GM23338 (cell line): ENCODE measurements at regions not wholly inside any gene's neighbourhood (a gene's known extent, or its start where the extent isn't known, plus 50 kb on each side); places are given as distances from the start of the nearest gene placed in this dataset.

Source experiments
- ATAC-seq: fragments of 200-7000 bp; cut with Tn5 transposase; 3 replicates; pipeline ENCODE4 v1.9.1; 2020
- DNase-seq: peaks from one replicate; pipeline ENCODE4 v3.0.0-alpha.2; 2015; ENCODE audit warnings: low spot score
- H2AFZ ChIP-seq: fragments of 200-600 bp; sonication (generic); 2 replicates; pipeline ENCODE4 v1.8.0; 2016; ENCODE audit warnings: antibody characterized with exemption, mild to moderate bottlenecking, moderate library complexity
- H3F3A ChIP-seq: fragments of 200-600 bp; sonication (generic); replicated peaks from 2 replicates; pipeline ENCODE4 v1.8.0; 2017; ENCODE audit warnings: antibody characterized with exemption, mixed run types, low read depth
- H3K27ac ChIP-seq: fragments of 200-600 bp; sonication (generic); 2 replicates; pipeline ENCODE4 v1.6.1; 2016; ENCODE audit warnings: low read depth
- H3K27me3 ChIP-seq: fragments of 200-600 bp; sonication (generic); 2 replicates; pipeline ENCODE4 v1.8.0; 2016; ENCODE audit warnings: mild to moderate bottlenecking, mixed run types, moderate library complexity; ENCODE audit not compliant: insufficient read depth
- H3K36me3 ChIP-seq: fragments of 200-600 bp; sonication (generic); 2 replicates; pipeline ENCODE4 v1.8.0; 2016; ENCODE audit warnings: mild to moderate bottlenecking; ENCODE audit not compliant: insufficient read depth
- H3K4me1 ChIP-seq: fragments of 200-600 bp; sonication (generic); 2 replicates; pipeline ENCODE4 v1.8.0; 2016; ENCODE audit warnings: mild to moderate bottlenecking, moderate library complexity; ENCODE audit not compliant: insufficient read depth
- H3K4me2 ChIP-seq: fragments of 200-600 bp; sonication (generic); 2 replicates; pipeline ENCODE4 v1.7.1; 2017; ENCODE audit warnings: mixed run types
- H3K4me3 ChIP-seq: fragments of 200-600 bp; sonication (generic); 2 replicates; pipeline ENCODE4 v1.6.1; 2016; ENCODE audit warnings: mixed run types
- H3K79me2 ChIP-seq: fragments of 200-600 bp; sonication (generic); replicated peaks from 2 replicates; pipeline ENCODE4 v1.8.0; 2017; ENCODE audit warnings: mild to moderate bottlenecking; ENCODE audit not compliant: insufficient read depth
- H3K9me2 ChIP-seq: fragments of 200-600 bp; sonication (generic); 2 replicates; pipeline ENCODE4 v1.8.0; 2017; ENCODE audit not compliant: insufficient read depth
- H4K20me1 ChIP-seq: fragments of 200-600 bp; sonication (generic); replicated peaks from 2 replicates; pipeline ENCODE4 v1.8.0; 2017; ENCODE audit warnings: mild to moderate bottlenecking; ENCODE audit not compliant: insufficient read depth
- H3K27ac Mint-ChIP-seq: 2 replicates; pipeline ENCODE4 v1.8.0; 2020; ENCODE audit warnings: inconsistent platforms, mild to moderate bottlenecking, moderate library complexity, mixed read lengths
- H3K27me3 Mint-ChIP-seq: 3 replicates; pipeline ENCODE4 v1.8.0; 2022; ENCODE audit warnings: low read depth, mild to moderate bottlenecking, moderate library complexity, mixed read lengths, inconsistent platforms; ENCODE audit not compliant: insufficient read depth, poor library complexity
- H3K36me3 Mint-ChIP-seq: 3 replicates; pipeline ENCODE4 v1.8.0; 2021; ENCODE audit warnings: low read depth, mild to moderate bottlenecking, inconsistent platforms, moderate library complexity, mixed read lengths
- H3K4me1 Mint-ChIP-seq: 3 replicates; pipeline ENCODE4 v1.8.0; 2020; ENCODE audit warnings: mild to moderate bottlenecking, inconsistent platforms, mixed read lengths
- H3K4me3 Mint-ChIP-seq: 3 replicates; pipeline ENCODE4 v1.8.0; 2021; ENCODE audit warnings: moderate library complexity, mild to moderate bottlenecking, inconsistent platforms, mixed read lengths
- H3K9me3 Mint-ChIP-seq: 3 replicates; pipeline ENCODE4 v1.8.0; 2020; ENCODE audit warnings: moderate library complexity, mild to moderate bottlenecking, inconsistent platforms, mixed read lengths
- CREB1 ChIP-seq: fragments of 250-450 bp; sonication (Bioruptor Pico); IDR thresholded peaks from 2 replicates; pipeline ENCODE4 v1.5.0; 2020; ENCODE audit warnings: low read depth, mild to moderate bottlenecking, moderate library complexity
- EZH2 ChIP-seq: fragments of 200-600 bp; sonication (generic); IDR thresholded peaks from one replicate; pipeline ENCODE4 v1.8.0; 2017; ENCODE audit warnings: antibody characterized with exemption, mild to moderate bottlenecking, low read depth; ENCODE audit not compliant: unreplicated experiment
- EZH2phosphoT487 ChIP-seq: fragments of 200-600 bp; sonication (generic); IDR thresholded peaks from one replicate; pipeline ENCODE4 v1.8.1; 2018; ENCODE audit warnings: antibody characterized with exemption; ENCODE audit not compliant: unreplicated experiment
- JUNB ChIP-seq: IDR thresholded peaks from one replicate; pipeline ENCODE4 v1.6.1; 2016; ENCODE audit warnings: antibody characterized with exemption; ENCODE audit not compliant: unreplicated experiment
- NANOG ChIP-seq: IDR thresholded peaks from 2 replicates; pipeline ENCODE4 v1.6.1; 2016; ENCODE audit warnings: antibody characterized with exemption, borderline replicate concordance
- POLR2AphosphoS5 ChIP-seq: IDR thresholded peaks from 2 replicates; pipeline ENCODE4 v1.6.1; 2016; ENCODE audit warnings: antibody characterized with exemption, low read depth
- STAT1 ChIP-seq: IDR thresholded peaks from one replicate; pipeline ENCODE4 v1.6.1; 2016; ENCODE audit warnings: antibody characterized with exemption; ENCODE audit not compliant: unreplicated experiment
- ZNF114 ChIP-seq: fragments of 250-450 bp; sonication (Bioruptor Pico); IDR thresholded peaks from 2 replicates; pipeline ENCODE4 v1.5.0; 2020; ENCODE audit warnings: mild to moderate bottlenecking, moderate library complexity
- ZNF331 ChIP-seq: fragments of 250-450 bp; sonication (Bioruptor Pico); IDR thresholded peaks from 2 replicates; pipeline ENCODE4 v1.5.0; 2020; ENCODE audit warnings: low read depth, mild to moderate bottlenecking, moderate library complexity
- TF ChIP-seq, protein P1 (sequence below): fragments of 250-450 bp; sonication (Bioruptor Pico); IDR thresholded peaks from 2 replicates; pipeline ENCODE4 v1.5.0; 2020; ENCODE audit warnings: mild to moderate bottlenecking, moderate library complexity
- TF ChIP-seq, protein P2 (sequence below), 2 experiments: fragments of 200-600 bp in 1 of 2; sonication (generic) in 1 of 2; conservative IDR thresholded peaks; 2 replicates each; pipeline versions ENCODE4 v1.5.1 to v1.6.1; 2016 to 2017; ENCODE audit warnings: antibody characterized with exemption in 2 of 2, low read depth in 2 of 2, mild to moderate bottlenecking in 2 of 2, moderate library complexity in 1 of 2
- TF ChIP-seq, protein P3 (sequence below): IDR thresholded peaks from one replicate; pipeline ENCODE4 v1.6.1; 2018; ENCODE audit warnings: antibody characterized with exemption; ENCODE audit not compliant: unreplicated experiment
- TF ChIP-seq, protein P4 (sequence below): IDR thresholded peaks from 2 replicates; pipeline ENCODE4 v1.6.1; 2016; ENCODE audit warnings: antibody characterized with exemption

DNA sequence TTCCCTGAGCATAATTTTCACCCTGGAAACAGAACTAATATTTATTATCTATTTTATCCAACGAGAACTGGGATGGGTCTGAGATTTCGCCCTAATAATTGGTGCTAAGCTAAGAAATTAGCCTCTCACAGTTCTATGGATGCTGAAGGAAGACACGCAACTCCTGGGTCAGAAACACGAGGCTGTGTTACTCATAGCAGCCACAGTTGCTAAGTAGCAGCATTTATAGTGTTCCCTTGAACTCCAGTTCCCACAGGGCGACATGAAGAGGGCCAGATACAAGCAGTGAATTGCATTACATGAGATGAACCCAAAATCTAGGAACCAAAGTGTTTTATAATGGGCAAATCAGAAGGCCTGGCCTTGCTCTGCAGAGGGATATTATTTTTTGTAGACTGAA is 109.8 kb upstream of the AGR3 start:
- ATAC-seq = no peak
- peaks cover 5% of the 10 kb centered on the region; the same call in 1 of the 2 replicates for H3K9me2 ChIP-seq
- no peaks in the 10 kb centered on the region for H3K79me2 ChIP-seq
- no peaks in the 10 kb centered on the region for H3K27me3 ChIP-seq
- DNase-seq = peak; percentile 15
- no peaks in the 10 kb centered on the region for H3K4me1 ChIP-seq
- H3K4me3 ChIP-seq = no peak overlapping the region
- no peaks in the 10 kb centered on the region for H4K20me1 ChIP-seq
- Mint-ChIP-seq H3K27me3 (peaks cover 3% of the 10 kb centered on the region), H3K4me1 (no peaks in the 10 kb centered on the region), H3K27ac (no peak overlapping the region), H3K4me3 (no peak overlapping the region), H3K36me3 (no peaks in the 10 kb centered on the region), H3K9me3 (peaks cover 2% of the 10 kb centered on the region; the same call in 2 of the 3 replicates)
- TF ChIP-seq POLR2AphosphoS5 = no peak
- TF ChIP-seq, protein P1, sequence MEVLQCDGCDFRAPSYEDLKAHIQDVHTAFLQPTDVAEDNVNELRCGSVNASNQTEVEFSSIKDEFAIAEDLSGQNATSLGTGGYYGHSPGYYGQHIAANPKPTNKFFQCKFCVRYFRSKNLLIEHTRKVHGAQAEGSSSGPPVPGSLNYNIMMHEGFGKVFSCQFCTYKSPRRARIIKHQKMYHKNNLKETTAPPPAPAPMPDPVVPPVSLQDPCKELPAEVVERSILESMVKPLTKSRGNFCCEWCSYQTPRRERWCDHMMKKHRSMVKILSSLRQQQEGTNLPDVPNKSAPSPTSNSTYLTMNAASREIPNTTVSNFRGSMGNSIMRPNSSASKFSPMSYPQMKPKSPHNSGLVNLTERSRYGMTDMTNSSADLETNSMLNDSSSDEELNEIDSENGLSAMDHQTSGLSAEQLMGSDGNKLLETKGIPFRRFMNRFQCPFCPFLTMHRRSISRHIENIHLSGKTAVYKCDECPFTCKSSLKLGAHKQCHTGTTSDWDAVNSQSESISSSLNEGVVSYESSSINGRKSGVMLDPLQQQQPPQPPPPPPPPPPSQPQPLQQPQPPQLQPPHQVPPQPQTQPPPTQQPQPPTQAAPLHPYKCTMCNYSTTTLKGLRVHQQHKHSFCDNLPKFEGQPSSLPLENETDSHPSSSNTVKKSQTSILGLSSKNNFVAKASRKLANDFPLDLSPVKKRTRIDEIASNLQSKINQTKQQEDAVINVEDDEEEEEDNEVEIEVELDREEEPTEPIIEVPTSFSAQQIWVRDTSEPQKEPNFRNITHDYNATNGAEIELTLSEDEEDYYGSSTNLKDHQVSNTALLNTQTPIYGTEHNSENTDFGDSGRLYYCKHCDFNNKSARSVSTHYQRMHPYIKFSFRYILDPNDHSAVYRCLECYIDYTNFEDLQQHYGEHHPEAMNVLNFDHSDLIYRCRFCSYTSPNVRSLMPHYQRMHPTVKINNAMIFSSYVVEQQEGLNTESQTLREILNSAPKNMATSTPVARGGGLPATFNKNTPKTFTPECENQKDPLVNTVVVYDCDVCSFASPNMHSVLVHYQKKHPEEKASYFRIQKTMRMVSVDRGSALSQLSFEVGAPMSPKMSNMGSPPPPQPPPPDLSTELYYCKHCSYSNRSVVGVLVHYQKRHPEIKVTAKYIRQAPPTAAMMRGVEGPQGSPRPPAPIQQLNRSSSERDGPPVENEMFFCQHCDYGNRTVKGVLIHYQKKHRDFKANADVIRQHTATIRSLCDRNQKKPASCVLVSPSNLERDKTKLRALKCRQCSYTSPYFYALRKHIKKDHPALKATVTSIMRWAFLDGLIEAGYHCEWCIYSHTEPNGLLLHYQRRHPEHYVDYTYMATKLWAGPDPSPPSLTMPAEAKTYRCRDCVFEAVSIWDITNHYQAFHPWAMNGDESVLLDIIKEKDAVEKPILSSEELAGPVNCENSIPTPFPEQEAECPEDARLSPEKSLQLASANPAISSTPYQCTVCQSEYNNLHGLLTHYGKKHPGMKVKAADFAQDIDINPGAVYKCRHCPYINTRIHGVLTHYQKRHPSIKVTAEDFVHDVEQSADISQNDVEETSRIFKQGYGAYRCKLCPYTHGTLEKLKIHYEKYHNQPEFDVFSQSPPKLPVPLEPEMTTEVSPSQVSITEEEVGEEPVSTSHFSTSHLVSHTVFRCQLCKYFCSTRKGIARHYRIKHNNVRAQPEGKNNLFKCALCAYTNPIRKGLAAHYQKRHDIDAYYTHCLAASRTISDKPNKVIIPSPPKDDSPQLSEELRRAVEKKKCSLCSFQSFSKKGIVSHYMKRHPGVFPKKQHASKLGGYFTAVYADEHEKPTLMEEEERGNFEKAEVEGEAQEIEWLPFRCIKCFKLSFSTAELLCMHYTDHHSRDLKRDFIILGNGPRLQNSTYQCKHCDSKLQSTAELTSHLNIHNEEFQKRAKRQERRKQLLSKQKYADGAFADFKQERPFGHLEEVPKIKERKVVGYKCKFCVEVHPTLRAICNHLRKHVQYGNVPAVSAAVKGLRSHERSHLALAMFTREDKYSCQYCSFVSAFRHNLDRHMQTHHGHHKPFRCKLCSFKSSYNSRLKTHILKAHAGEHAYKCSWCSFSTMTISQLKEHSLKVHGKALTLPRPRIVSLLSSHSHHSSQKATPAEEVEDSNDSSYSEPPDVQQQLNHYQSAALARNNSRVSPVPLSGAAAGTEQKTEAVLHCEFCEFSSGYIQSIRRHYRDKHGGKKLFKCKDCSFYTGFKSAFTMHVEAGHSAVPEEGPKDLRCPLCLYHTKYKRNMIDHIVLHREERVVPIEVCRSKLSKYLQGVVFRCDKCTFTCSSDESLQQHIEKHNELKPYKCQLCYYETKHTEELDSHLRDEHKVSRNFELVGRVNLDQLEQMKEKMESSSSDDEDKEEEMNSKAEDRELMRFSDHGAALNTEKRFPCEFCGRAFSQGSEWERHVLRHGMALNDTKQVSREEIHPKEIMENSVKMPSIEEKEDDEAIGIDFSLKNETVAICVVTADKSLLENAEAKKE (CRISPR knock-in tag) = no peak
- TF ChIP-seq NANOG = no peak
- TF ChIP-seq, protein P2, sequence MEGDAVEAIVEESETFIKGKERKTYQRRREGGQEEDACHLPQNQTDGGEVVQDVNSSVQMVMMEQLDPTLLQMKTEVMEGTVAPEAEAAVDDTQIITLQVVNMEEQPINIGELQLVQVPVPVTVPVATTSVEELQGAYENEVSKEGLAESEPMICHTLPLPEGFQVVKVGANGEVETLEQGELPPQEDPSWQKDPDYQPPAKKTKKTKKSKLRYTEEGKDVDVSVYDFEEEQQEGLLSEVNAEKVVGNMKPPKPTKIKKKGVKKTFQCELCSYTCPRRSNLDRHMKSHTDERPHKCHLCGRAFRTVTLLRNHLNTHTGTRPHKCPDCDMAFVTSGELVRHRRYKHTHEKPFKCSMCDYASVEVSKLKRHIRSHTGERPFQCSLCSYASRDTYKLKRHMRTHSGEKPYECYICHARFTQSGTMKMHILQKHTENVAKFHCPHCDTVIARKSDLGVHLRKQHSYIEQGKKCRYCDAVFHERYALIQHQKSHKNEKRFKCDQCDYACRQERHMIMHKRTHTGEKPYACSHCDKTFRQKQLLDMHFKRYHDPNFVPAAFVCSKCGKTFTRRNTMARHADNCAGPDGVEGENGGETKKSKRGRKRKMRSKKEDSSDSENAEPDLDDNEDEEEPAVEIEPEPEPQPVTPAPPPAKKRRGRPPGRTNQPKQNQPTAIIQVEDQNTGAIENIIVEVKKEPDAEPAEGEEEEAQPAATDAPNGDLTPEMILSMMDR (conservative IDR thresholded peaks at IDR 0.05; ENCODE audit: low read depth in 2 of 2) = no peak
- no peak for TF ChIP-seq CREB1
- TF ChIP-seq, protein P3, sequence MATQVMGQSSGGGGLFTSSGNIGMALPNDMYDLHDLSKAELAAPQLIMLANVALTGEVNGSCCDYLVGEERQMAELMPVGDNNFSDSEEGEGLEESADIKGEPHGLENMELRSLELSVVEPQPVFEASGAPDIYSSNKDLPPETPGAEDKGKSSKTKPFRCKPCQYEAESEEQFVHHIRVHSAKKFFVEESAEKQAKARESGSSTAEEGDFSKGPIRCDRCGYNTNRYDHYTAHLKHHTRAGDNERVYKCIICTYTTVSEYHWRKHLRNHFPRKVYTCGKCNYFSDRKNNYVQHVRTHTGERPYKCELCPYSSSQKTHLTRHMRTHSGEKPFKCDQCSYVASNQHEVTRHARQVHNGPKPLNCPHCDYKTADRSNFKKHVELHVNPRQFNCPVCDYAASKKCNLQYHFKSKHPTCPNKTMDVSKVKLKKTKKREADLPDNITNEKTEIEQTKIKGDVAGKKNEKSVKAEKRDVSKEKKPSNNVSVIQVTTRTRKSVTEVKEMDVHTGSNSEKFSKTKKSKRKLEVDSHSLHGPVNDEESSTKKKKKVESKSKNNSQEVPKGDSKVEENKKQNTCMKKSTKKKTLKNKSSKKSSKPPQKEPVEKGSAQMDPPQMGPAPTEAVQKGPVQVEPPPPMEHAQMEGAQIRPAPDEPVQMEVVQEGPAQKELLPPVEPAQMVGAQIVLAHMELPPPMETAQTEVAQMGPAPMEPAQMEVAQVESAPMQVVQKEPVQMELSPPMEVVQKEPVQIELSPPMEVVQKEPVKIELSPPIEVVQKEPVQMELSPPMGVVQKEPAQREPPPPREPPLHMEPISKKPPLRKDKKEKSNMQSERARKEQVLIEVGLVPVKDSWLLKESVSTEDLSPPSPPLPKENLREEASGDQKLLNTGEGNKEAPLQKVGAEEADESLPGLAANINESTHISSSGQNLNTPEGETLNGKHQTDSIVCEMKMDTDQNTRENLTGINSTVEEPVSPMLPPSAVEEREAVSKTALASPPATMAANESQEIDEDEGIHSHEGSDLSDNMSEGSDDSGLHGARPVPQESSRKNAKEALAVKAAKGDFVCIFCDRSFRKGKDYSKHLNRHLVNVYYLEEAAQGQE = no peak
- TF ChIP-seq JUNB = no peak
- TF ChIP-seq EZH2phosphoT487 = no peak
- no peak for TF ChIP-seq EZH2
- TF ChIP-seq, protein P4, sequence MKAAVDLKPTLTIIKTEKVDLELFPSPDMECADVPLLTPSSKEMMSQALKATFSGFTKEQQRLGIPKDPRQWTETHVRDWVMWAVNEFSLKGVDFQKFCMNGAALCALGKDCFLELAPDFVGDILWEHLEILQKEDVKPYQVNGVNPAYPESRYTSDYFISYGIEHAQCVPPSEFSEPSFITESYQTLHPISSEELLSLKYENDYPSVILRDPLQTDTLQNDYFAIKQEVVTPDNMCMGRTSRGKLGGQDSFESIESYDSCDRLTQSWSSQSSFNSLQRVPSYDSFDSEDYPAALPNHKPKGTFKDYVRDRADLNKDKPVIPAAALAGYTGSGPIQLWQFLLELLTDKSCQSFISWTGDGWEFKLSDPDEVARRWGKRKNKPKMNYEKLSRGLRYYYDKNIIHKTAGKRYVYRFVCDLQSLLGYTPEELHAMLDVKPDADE = no peak
- TF ChIP-seq ZNF114 (CRISPR knock-in tag) = no peak
- TF ChIP-seq STAT1 = no peak
- TF ChIP-seq ZNF331 (CRISPR knock-in tag) = no peak
- no peak overlapping the region for H3K4me2 ChIP-seq
- H3K36me3 ChIP-seq = no peaks in the 10 kb centered on the region
- H2AFZ ChIP-seq = no peak overlapping the region
- H3F3A ChIP-seq = no peaks in the 10 kb centered on the region
- no peak overlapping the region for H3K27ac ChIP-seq
